Fibroblast of pulmonary artery (primary cell): ENCODE measurements at regions not wholly inside any gene's neighbourhood (a gene's known extent, or its start where the extent isn't known, plus 50 kb on each side); places are given as distances from the start of the nearest gene placed in this dataset.

Experiments
- DNase-seq: peaks from one replicate; pipeline ENCODE4 v3.0.0-alpha.2; 2010; ENCODE audit warnings: low read depth
- H3K4me3 ChIP-seq: replicated peaks from 2 replicates; pipeline ENCODE4 v1.5.1; 2011; ENCODE audit warnings: low read depth, mild to moderate bottlenecking, control low read depth, low read length, moderate library complexity
- CTCF ChIP-seq: IDR thresholded peaks from 2 replicates; pipeline ENCODE4 v1.5.1; 2011; ENCODE audit warnings: mild to moderate bottlenecking, control low read depth, low read length, inconsistent platforms; ENCODE audit errors: missing control alignments

- TF ChIP-seq CTCF, result no peak
- H3K4me3 ChIP-seq, result no peak overlapping the region
- DNase-seq, result no peak
Observed at GRCh38 chr13:59521549-59521948, 642.2 kb downstream of the DIAPH3 start.

- no peak for TF ChIP-seq CTCF
- no peak overlapping the region for H3K4me3 ChIP-seq
- no peak for DNase-seq
Observed at GRCh38 chr13:59522652-59523051, 641.1 kb downstream of the DIAPH3 start.

- TF ChIP-seq CTCF, result no peak
- no peak overlapping the region for H3K4me3 ChIP-seq
- no peak for DNase-seq
Observed at GRCh38 chr13:59527500-59527899, 636.2 kb downstream of the DIAPH3 start.

- no peak for TF ChIP-seq CTCF
- DNase-seq, result peak; percentile 94
- H3K4me3 ChIP-seq, result no peak overlapping the region
Observed at GRCh38 chr13:59531571-59532091, 632.1 kb downstream of the DIAPH3 start.

GRCh38 chr13:59532405-59532804, 631.3 kb downstream of the DIAPH3 start:
- DNase-seq, result no peak
- TF ChIP-seq CTCF, result no peak
- no peak overlapping the region for H3K4me3 ChIP-seq

- peak; percentile 6 for DNase-seq
- H3K4me3 ChIP-seq, result no peak overlapping the region
- no peak for TF ChIP-seq CTCF
Observed at GRCh38 chr13:59533561-59534555, 629.9 kb downstream of the DIAPH3 start.
